MG63 (cell line): ENCODE measurements at regions not wholly inside any gene's neighbourhood (a gene's known extent, or its start where the extent isn't known, plus 50 kb on each side); places are given as distances from the start of the nearest gene placed in this dataset.
"Not testable (repeated sequence)": the region's sequence is repeated elsewhere in the genome, so short reads cannot be mapped to it uniquely, and the experiment has no call there.

Source experiments
- DNase-seq: peaks from one replicate; pipeline ENCODE4 v3.0.0-alpha.2; 2020
- H3K27me3 ChIP-seq: fragments of 250-450 bp; sonication (Bioruptor Pico); 2 replicates; pipeline ENCODE4 v1.5.1; 2020; ENCODE audit warnings: mild to moderate bottlenecking, moderate library complexity
- H3K36me3 ChIP-seq: fragments of 250-450 bp; sonication (Bioruptor Pico); 2 replicates; pipeline ENCODE4 v1.5.1; 2020; ENCODE audit warnings: mild to moderate bottlenecking, moderate library complexity
- H3K4me3 ChIP-seq: fragments of 250-450 bp; sonication (Bioruptor Pico); 2 replicates; pipeline ENCODE4 v1.5.1; 2020; ENCODE audit warnings: mild to moderate bottlenecking, moderate library complexity
- H3K9me3 ChIP-seq: fragments of 250-450 bp; sonication (Bioruptor Pico); 2 replicates; pipeline ENCODE4 v1.5.1; 2020; ENCODE audit warnings: mild to moderate bottlenecking, moderate library complexity

DNA sequence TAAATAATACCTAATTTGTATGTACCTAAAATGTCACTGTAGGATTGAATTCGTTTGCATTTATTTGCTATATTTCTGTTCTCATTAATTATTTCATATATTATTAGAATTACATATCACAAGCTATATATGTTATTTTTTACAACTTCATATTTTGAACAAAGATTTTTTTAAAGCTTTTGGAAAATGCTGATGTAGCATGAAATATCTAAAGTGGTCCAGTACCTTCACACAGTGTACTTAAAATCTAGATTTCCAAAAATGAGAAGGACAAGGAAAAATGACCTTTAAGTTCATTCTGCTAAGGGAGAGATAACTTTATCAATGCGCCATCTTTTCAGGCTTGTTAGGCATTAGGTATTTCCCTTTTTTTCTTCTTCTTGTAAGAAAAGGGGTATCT, 71.8 kb downstream of the LARP7 start:
- no peak for DNase-seq
- H3K36me3 ChIP-seq: no peaks in the 10 kb centered on the region
- H3K4me3 ChIP-seq: no peak overlapping the region
- peaks cover 17% of the 10 kb centered on the region for H3K27me3 ChIP-seq
- no peaks in the 10 kb centered on the region for H3K9me3 ChIP-seq

DNA sequence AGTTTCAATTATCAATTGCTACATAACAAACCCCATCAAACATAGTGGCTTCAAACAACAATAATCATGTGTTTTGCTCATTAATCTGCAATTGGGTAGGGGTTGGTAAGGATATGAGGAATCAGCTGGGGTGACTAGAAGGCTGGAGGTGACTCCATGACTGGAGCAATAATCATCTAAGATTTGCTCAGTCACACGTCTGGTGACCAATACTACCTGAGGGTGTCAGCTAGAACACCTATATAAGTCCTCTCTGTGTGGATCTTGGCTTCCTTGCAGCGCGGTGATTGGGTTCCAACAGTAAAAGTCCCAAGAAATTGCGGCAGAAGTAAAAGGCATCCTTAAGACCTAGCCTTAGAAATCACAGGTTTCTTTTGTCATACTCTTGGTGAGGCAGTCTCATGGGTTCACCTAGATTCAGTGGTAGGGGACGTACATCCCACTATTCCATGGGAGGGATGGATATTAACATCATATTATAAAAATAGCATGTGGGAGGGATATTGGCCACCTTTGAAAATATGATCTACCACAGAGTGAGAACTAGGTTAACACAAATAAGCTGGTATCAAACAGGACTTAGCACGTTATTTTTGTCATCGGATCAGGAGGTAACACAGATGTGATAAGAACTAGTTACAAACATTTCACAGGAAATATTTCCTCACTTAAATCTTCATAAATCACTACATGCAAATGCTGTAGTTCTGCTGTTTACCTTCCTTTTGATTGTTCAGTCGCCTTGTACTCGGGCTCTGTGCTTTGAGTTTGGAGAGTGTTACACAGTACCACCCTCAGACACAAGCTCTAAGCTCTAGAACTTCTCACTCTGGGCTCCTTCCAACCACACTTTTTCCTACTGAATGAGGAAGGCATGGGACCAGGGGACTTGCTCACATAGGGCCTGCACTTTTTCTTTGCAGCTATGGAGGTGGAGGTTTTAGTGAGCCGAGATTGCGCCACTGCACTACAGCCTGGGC, 78.3 kb downstream of the LARP7 start:
- no peaks in the 10 kb centered on the region for H3K9me3 ChIP-seq
- no peaks in the 10 kb centered on the region for H3K36me3 ChIP-seq
- no peak overlapping the region for H3K4me3 ChIP-seq
- DNase-seq: no peak
- no peaks in the 10 kb centered on the region for H3K27me3 ChIP-seq

DNA sequence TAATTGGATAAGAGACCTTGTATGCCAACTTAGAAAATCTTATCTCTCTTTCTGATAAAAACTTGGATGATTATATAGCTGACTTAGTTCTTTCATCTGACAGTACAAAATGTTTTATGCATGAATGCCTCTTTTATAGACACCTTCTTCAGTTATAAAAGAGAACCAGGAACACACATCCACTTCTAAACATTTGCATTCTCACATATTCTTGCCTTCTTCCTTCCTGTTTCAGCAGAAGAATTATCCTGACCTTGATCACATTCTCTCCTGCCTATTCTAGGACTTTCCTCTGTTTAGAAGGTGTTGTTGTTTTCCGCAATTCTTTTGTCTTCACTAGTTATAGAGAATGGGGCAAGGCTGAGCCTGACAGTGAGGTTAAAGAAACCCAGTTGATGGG, 80.9 kb downstream of the LARP7 start:
- H3K27me3 ChIP-seq: no peaks in the 10 kb centered on the region
- H3K36me3 ChIP-seq: no peaks in the 10 kb centered on the region
- H3K9me3 ChIP-seq: no peaks in the 10 kb centered on the region
- no peak overlapping the region for H3K4me3 ChIP-seq
- DNase-seq: no peak

DNA sequence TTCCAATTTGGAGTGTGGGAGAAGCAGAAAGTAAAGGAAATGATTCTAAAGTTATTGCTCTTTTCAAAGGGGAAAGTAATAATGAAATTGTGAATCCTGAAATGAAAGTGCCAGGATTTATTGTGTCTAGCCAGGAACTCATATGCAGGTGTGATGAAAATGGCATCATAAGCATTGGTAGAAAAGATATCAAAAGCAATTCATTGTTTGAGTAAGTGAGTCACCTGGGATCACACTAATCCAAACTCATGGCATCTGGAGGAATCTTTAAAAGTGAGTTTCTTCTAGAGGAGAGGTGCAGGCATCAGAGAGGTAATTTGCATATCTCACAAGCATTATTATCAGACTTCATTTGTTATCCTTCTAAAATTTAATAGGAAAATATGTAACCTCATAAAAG, 84.7 kb downstream of the LARP7 start:
- no peak overlapping the region for H3K4me3 ChIP-seq
- no peak for DNase-seq
- no peaks in the 10 kb centered on the region for H3K27me3 ChIP-seq
- H3K9me3 ChIP-seq: no peaks in the 10 kb centered on the region
- no peaks in the 10 kb centered on the region for H3K36me3 ChIP-seq

DNA sequence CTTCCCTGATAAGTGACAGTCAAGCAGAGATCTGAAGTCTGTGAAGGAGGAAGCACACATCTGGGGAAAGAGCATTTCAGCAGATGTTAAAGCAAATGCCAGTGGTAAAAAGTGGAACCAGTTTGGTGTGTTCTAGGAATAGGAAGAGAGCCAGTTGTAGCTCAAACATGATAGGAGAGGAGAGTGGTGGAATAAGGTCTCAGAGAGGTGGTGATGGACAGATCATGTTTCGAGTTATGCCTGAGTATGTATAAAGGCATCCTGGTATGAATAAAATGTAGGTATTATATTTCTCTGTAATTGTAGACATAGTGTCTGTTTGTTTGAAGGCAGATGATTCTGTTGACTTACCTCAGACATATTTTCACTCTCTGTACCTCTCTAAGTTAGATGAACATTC, 89.1 kb downstream of the LARP7 start:
- H3K9me3 ChIP-seq: no peaks in the 10 kb centered on the region
- H3K36me3 ChIP-seq: no peaks in the 10 kb centered on the region
- H3K27me3 ChIP-seq: no peaks in the 10 kb centered on the region
- DNase-seq: no peak
- no peak overlapping the region for H3K4me3 ChIP-seq

DNA sequence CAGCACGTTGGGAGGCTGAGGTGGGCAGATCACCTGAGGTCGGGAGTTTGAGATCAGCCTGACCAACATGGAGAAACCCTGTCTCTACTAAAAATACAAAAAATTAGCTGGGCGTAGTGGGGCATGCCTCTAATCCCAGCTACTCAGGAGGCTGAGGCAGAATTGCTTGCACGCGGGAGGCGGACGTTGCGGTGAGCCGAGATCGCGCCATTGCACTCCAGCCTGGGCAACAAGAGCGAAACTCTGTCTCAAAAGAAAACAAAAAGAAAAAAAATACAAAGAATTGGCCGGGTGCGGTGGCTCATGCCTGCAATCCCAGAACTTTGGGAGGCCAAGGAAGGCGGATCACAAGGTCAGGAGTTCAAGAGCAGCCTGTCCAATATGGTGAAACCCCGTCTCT, 90.8 kb downstream of the LARP7 start:
- not testable (repeated sequence) for H3K36me3 ChIP-seq, H3K27me3 ChIP-seq, DNase-seq, H3K4me3 ChIP-seq, H3K9me3 ChIP-seq

DNA sequence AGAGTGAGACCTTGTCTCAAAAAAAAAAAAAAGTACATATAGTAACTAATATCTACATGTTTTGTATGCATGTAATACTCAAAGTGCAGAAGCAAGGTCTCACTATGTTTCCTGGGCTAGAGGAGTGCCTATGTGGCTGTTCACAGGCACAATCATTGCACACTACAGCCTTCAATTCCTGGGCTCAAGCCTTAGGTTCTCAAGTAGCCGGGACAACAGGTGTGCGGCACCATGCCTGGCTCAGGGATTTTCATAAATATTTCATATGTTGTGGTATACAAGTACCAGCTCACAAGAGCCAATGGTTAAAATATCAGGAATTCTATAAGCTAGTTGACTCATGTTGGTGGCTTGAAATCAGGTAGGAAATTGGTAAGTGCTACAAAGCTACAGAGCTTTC, 94.8 kb downstream of the LARP7 start:
- no peaks in the 10 kb centered on the region for H3K27me3 ChIP-seq
- DNase-seq: no peak
- no peaks in the 10 kb centered on the region for H3K9me3 ChIP-seq
- no peak overlapping the region for H3K4me3 ChIP-seq
- H3K36me3 ChIP-seq: no peaks in the 10 kb centered on the region

DNA sequence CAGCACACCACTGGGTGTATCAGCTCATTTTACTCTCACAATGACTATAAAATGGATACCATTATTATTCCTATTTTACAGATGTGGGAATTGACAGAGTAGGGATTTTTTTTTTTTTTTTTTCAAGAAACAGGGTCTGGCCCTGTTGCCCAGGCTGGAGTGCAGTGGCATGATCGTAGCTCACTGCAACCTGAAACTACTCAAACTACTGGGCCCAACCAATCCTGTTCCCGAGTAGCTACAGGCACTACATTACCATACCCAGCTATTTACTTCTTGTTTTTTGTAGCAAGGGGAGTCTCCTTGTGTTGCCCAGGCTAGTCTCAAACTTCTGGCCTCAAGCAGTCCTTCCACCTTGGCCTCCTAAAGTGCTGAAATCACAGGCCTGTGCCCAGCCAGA, 95.2 kb downstream of the LARP7 start:
- Histone ChIP-seq H3K36me3 (no peaks in the 10 kb centered on the region), H3K27me3 (no peaks in the 10 kb centered on the region), H3K9me3 (no peaks in the 10 kb centered on the region), H3K4me3 (no peak overlapping the region)
- no peak for DNase-seq

DNA sequence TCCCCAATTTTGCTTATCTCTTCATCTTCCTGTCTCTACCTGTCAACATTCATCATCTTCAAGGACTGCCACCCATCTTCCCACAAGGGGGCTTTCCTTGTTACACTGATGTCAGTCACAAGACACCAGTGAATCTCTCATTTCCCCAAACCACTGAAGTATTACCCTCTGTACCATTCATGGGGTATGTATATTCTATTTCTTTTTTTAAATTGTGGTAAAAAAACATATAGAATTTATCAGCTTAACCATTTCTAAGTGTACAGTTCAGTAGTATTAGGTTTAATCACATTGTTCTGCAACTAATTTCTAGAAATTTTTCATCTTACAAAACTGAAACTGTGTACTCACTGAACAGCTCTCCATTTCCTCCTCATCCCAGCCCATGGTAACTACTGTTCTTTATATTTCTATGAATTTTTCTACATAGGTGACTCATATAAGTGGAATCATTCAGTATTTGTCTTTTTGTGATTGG, 98.6 kb downstream of the LARP7 start:
- Histone ChIP-seq H3K9me3 (no peaks in the 10 kb centered on the region), H3K27me3 (no peaks in the 10 kb centered on the region), H3K36me3 (no peaks in the 10 kb centered on the region), H3K4me3 (no peak overlapping the region)
- no peak for DNase-seq

DNA sequence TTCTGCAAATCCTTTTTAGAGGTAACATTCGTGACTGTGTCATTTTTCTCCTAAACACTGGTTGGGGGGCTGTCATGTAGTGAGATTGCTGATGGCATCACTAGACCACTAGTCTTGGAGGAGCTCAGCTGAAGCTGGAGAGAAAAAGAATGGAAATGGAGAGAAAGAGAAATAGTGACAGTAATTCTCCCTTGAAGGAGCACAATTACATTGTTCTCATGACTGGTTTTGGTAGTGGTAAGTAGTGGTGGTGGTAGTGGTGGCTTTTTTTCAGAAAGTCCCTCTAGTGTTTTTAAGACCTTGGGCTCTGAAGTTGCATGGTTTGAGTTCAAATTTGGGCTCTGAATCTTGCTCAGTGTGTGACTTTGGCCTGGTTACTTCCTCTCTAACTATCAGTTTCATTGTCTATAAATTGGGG, 99.8 kb downstream of the LARP7 start:
- H3K27me3 ChIP-seq: no peaks in the 10 kb centered on the region
- DNase-seq: no peak

DNA sequence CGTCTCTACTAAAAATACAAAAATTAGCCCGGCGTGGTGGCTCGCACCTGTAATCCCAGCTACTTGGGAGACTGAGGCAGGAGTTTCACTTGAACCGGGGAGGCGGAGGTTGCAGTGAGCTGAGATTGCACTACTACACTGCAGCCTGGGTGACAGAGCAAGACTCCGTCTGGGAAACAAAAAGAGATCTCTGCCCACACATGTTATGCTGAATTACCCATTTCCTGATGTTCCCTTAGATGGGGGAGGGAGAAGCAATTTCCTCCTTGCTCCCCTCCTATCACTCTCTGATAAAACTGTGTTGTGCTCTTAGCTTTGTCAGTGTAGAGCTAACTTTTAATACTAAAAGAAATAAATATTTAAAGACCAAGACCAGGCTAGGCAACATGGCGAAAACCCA, 102.5 kb downstream of the LARP7 start:
- DNase-seq: no peak
- Histone ChIP-seq H3K9me3 (no peaks in the 10 kb centered on the region), H3K36me3 (no peaks in the 10 kb centered on the region), H3K4me3 (no peak overlapping the region), H3K27me3 (no peaks in the 10 kb centered on the region)

More for the DNA sequence above, 99.8 kb downstream of the LARP7 start:
- Histone ChIP-seq H3K4me3 (no peak overlapping the region), H3K9me3 (no peaks in the 10 kb centered on the region), H3K36me3 (no peaks in the 10 kb centered on the region)

DNA sequence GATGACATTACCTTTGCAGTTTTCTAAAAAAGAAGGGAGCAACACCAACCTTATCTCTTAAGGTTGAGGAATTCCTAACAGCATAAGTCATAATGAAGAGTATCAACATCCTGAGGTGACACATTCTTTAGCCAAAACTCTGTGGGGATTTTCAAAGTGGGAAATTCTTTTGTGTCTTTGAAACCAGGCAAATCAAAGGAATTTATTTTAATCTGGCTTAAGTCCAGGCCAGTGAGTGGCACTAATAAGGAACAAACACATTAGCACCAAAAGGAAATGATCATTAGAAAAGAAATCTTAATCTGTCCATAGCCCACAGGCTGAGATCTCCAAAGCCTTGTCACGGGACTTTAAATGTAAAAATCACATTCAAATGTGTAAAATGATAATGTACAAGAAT, 110.1 kb downstream of the LARP7 start:
- no peak overlapping the region for H3K4me3 ChIP-seq
- no peak for DNase-seq
- H3K36me3 ChIP-seq: no peaks in the 10 kb centered on the region
- no peaks in the 10 kb centered on the region for H3K27me3 ChIP-seq
- no peaks in the 10 kb centered on the region for H3K9me3 ChIP-seq

DNA sequence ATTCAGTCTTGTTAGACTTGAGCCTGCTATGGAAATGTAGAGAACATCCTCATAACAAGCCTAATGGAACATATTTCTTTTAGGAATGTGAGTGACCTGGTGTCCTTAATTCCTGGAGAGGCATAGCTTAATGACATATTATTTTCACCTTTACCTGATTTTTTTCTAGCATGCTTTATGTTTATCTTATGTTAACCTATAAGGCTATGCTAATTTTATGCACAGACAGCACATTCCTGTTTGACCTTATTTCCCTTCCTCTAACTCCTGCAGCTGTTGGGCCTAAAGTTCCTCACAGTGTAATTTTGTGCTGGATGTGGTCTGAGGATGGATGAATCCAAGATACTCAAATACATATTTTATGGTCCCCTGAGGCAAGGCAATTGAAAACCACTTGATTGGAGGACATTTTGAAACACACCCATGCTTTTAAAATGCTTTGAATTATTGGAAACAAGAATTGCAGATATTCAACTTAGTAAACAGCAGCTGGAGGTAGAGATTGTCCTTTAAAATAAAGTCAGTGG, 111.5 kb downstream of the LARP7 start:
- no peaks in the 10 kb centered on the region for H3K9me3 ChIP-seq
- H3K27me3 ChIP-seq: no peaks in the 10 kb centered on the region
- H3K4me3 ChIP-seq: no peak overlapping the region
- no peaks in the 10 kb centered on the region for H3K36me3 ChIP-seq
- DNase-seq: no peak

DNA sequence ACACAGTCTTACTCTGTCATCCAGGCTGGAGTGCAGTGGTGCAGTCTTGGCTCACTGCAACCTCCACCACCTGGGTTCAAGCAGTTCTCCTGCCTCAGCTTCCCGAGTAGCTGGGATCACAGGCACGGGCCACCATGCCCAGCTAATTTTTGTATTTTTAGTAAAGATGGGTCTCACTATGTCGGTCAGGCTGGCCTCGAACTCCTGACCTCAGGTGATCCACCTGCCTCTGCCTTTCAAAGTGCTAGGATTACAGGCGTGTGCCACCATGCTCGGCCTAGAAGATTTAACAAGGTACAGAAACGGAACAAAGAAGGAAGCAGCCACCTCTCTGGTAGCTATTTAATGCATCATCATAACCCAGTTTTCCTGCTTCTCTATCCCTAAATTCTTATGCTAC, 113.8 kb downstream of the LARP7 start:
- not testable (repeated sequence) for H3K27me3 ChIP-seq, H3K36me3 ChIP-seq, H3K9me3 ChIP-seq, H3K4me3 ChIP-seq, DNase-seq

DNA sequence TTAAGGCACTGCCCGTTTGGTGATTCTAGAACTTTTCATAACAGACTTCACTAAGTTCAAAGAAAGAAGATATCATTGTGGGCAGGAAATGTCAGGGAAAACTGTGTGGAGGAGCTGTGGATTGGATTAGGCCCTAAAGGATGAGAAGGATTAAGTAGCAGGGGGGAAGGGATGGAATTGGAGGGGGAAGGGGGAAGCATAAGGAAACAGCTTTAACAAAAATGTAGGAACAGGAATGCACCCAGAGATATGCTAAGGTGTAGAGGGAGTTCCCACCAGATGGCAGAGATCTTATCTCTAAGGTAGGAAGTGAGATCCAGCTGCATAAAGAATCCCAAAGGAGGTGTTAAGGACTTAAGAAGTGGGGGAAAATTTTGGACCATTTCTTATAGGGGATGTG, 114.5 kb downstream of the LARP7 start:
- Histone ChIP-seq H3K36me3 (no peaks in the 10 kb centered on the region), H3K4me3 (no peak overlapping the region), H3K27me3 (no peaks in the 10 kb centered on the region), H3K9me3 (no peaks in the 10 kb centered on the region)
- no peak for DNase-seq

DNA sequence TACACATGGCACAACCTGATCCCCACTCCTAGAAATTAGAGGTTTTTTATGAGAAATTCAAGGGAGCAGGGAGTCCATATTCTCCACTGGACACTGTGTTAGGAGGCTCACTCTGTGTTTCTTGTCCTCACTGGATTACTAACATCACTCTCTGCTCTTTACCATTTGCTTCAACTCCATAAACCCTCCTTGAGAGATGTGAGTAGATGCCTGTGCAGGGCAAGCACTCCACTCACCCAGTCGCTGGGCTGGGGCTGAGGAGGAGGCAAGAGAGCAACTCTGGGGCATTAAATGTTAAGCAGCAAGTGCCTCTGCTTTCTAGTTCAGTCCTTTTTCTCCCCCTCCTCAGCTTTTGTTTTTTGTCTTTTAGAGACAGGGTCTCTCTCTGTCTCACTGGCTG, 115.1 kb downstream of the LARP7 start:
- no peak for DNase-seq
- no peak overlapping the region for H3K4me3 ChIP-seq
- H3K9me3 ChIP-seq: no peaks in the 10 kb centered on the region
- H3K27me3 ChIP-seq: no peaks in the 10 kb centered on the region
- H3K36me3 ChIP-seq: no peaks in the 10 kb centered on the region

DNA sequence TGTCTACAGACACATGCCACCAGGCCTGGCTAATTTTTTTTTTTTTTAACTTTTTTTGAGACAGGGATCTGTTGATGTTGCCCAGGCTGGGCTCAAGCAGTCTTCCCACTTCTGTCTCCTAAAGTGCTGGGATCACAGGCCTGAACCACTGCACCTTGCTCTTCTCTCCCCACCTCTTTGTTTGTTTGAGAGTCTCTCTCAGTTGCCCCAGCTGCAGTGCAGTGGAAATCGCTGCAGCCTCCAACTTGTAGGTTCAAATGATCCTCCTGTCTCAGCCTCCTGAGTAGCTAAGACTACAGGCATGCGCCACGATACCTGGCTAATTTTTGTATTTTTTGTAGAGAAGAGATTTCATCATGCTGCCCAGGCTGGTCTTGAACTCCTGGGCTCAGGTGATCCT, 115.6 kb downstream of the LARP7 start:
- DNase-seq: no peak
- no peaks in the 10 kb centered on the region for H3K27me3 ChIP-seq
- H3K4me3 ChIP-seq: no peak overlapping the region
- no peaks in the 10 kb centered on the region for H3K9me3 ChIP-seq
- no peaks in the 10 kb centered on the region for H3K36me3 ChIP-seq

DNA sequence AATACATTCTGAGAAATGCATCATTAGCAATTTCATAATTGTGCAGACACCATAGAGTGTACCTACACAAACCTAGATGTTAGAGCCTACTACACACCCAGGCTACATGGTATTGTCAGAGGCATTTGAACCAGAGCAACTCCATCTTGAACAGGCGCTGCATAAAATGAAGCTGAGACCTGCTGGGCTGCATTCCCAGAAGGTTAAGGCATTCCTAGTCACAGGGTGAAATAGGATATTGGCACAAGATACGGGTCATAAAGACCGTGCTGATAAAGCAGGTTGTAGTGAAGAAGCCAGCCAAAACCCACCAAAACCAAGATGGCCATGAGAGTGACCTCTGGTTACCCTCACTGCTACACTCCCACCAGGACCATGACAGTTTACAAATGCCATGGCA, 116.4 kb downstream of the LARP7 start:
- Histone ChIP-seq H3K36me3 (no peaks in the 10 kb centered on the region), H3K27me3 (no peaks in the 10 kb centered on the region), H3K9me3 (no peaks in the 10 kb centered on the region), H3K4me3 (no peak overlapping the region)
- DNase-seq: no peak
